Smooth muscle cell (in vitro differentiated cells): ENCODE measurements at regions not wholly inside any gene's neighbourhood (a gene's known extent, or its start where the extent isn't known, plus 50 kb on each side); places are given as distances from the start of the nearest gene placed in this dataset.

ENCODE experiments used
- DNase-seq: peaks from one replicate; lab custom pipeline; 2025; ENCODE audit not compliant: unreplicated experiment; lab: John Stamatoyannopoulos, UW
- H2AFZ ChIP-seq: fragments of 200-600 bp; sonication (generic); 2 replicates; pipeline ENCODE4 v1.6.0; 2016; ENCODE audit warnings: antibody characterized with exemption, low read depth, mild to moderate bottlenecking
- H3F3A ChIP-seq: fragments of 200-600 bp; sonication (generic); 2 replicates; pipeline ENCODE4 v1.6.0; 2017; ENCODE audit warnings: antibody characterized with exemption, low read depth
- H3K27ac ChIP-seq: fragments of 200-600 bp; sonication (generic); 2 replicates; pipeline ENCODE4 v1.5.1; 2016; ENCODE audit warnings: low read depth, mild to moderate bottlenecking
- H3K27me3 ChIP-seq: fragments of 200-600 bp; sonication (generic); 2 replicates; pipeline ENCODE4 v1.6.1; 2016; ENCODE audit warnings: low read depth, mild to moderate bottlenecking
- H3K36me3 ChIP-seq: fragments of 200-600 bp; sonication (generic); 2 replicates; pipeline ENCODE4 v1.5.1; 2016; ENCODE audit warnings: low read depth
- H3K4me1 ChIP-seq: fragments of 200-600 bp; sonication (generic); 2 replicates; pipeline ENCODE4 v1.5.1; 2016; ENCODE audit warnings: low read depth
- H3K4me2 ChIP-seq: fragments of 200-600 bp; sonication (generic); 2 replicates; pipeline ENCODE4 v1.6.0; 2016; ENCODE audit warnings: mild to moderate bottlenecking
- H3K4me3 ChIP-seq: fragments of 200-600 bp; sonication (generic); 2 replicates; pipeline ENCODE4 v1.5.1; 2016; ENCODE audit warnings: mild to moderate bottlenecking
- H3K79me2 ChIP-seq: fragments of 200-600 bp; sonication (generic); 2 replicates; pipeline ENCODE4 v1.6.0; 2016; ENCODE audit warnings: low read depth, mild to moderate bottlenecking
- H3K9ac ChIP-seq: fragments of 200-600 bp; sonication (generic); 2 replicates; pipeline ENCODE4 v1.6.0; 2016; ENCODE audit warnings: low read depth
- H3K9me3 ChIP-seq: fragments of 200-600 bp; sonication (generic); replicated peaks from 2 replicates; pipeline ENCODE4 v1.5.1; 2016; ENCODE audit warnings: low read depth
- H4K20me1 ChIP-seq: fragments of 200-600 bp; sonication (generic); 2 replicates; pipeline ENCODE4 v1.6.0; 2016; ENCODE audit warnings: low read depth
- WGBS: methylation state at CpG from one replicate; pipeline ENCODE4 v1.1.7; 2016; ENCODE audit warnings: low lambda C conversion rate; 5-methylcytosine and 5-hydroxymethylcytosine counted together
- TF ChIP-seq, protein P1 (sequence below): fragments of 200-600 bp; sonication (generic); IDR thresholded peaks from 2 replicates; pipeline ENCODE4 v1.5.1; 2017; ENCODE audit warnings: borderline replicate concordance, mild to moderate bottlenecking, antibody characterized with exemption; ENCODE audit not compliant: insufficient read depth, poor library complexity, severe bottlenecking

- H3K4me3 ChIP-seq: peak overlapping the region; percentile 13
- no peaks in the 10 kb centered on the region for H3K4me1 ChIP-seq
- H4K20me1 ChIP-seq: peaks cover 46% of the 10 kb centered on the region
- H3F3A ChIP-seq: no peaks in the 10 kb centered on the region
- H3K9me3 ChIP-seq: no peaks in the 10 kb centered on the region
- H3K27ac ChIP-seq: no peak overlapping the region
- no peaks in the 10 kb centered on the region for H3K79me2 ChIP-seq
- TF ChIP-seq, protein P1, sequence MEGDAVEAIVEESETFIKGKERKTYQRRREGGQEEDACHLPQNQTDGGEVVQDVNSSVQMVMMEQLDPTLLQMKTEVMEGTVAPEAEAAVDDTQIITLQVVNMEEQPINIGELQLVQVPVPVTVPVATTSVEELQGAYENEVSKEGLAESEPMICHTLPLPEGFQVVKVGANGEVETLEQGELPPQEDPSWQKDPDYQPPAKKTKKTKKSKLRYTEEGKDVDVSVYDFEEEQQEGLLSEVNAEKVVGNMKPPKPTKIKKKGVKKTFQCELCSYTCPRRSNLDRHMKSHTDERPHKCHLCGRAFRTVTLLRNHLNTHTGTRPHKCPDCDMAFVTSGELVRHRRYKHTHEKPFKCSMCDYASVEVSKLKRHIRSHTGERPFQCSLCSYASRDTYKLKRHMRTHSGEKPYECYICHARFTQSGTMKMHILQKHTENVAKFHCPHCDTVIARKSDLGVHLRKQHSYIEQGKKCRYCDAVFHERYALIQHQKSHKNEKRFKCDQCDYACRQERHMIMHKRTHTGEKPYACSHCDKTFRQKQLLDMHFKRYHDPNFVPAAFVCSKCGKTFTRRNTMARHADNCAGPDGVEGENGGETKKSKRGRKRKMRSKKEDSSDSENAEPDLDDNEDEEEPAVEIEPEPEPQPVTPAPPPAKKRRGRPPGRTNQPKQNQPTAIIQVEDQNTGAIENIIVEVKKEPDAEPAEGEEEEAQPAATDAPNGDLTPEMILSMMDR: no peak
- no peak overlapping the region for H2AFZ ChIP-seq
- WGBS: 11% methylated on average over 32 of the region's 74 CpGs
- no peaks in the 10 kb centered on the region for H3K36me3 ChIP-seq
- no peak for DNase-seq
- H3K9ac ChIP-seq: no peak overlapping the region
- peaks cover 56% of the 10 kb centered on the region for H3K27me3 ChIP-seq
- peak overlapping the region; percentile 65 for H3K4me2 ChIP-seq
Observed at GRCh38 chrX:2583194-2584162, 82.7 kb upstream of the DHRSX start.

DNA sequence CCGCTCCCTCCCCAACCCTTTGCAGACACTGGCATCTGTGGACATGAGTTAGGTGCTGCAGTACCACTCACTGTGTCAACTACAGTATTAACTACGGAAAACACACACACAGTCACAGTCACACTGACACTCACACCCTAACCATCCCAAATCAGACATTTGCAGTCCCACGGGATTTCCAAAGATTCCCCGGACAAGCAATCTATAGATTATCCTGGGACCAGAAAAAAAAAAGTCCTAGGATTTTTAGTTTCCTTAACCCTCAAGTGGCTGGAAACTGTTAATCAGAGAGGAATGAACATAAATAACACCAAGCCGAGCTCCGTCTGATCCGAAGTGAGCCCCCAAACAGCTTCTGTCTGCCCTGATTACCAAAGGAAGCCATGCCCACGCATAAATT, 81.9 kb upstream of the DHRSX start:
- H3F3A ChIP-seq: no peaks in the 10 kb centered on the region
- no peaks in the 10 kb centered on the region for H3K79me2 ChIP-seq
- no peak overlapping the region for H2AFZ ChIP-seq
- H3K4me3 ChIP-seq: no peak overlapping the region
- peaks cover 46% of the 10 kb centered on the region for H4K20me1 ChIP-seq
- WGBS: 42% methylated on average over 8 of the region's 8 CpGs
- no peak overlapping the region for H3K4me2 ChIP-seq
- TF ChIP-seq, protein P1: no peak
- H3K9ac ChIP-seq: no peak overlapping the region
- no peak overlapping the region for H3K27ac ChIP-seq
- no peaks in the 10 kb centered on the region for H3K36me3 ChIP-seq
- no peaks in the 10 kb centered on the region for H3K9me3 ChIP-seq
- no peaks in the 10 kb centered on the region for H3K4me1 ChIP-seq
- peaks cover 56% of the 10 kb centered on the region for H3K27me3 ChIP-seq
- no peak for DNase-seq

- Histone ChIP-seq H3K27me3 (peaks cover 48% of the 10 kb centered on the region), H3K4me2 (no peak overlapping the region), H3K36me3 (no peaks in the 10 kb centered on the region), H3K4me1 (no peaks in the 10 kb centered on the region), H3F3A (no peaks in the 10 kb centered on the region), H3K79me2 (no peaks in the 10 kb centered on the region), H3K27ac (no peak overlapping the region), H3K9me3 (no peaks in the 10 kb centered on the region), H3K4me3 (no peak overlapping the region), H2AFZ (no peak overlapping the region), H3K9ac (no peak overlapping the region), H4K20me1 (peaks cover 38% of the 10 kb centered on the region)
- TF ChIP-seq, protein P1: no peak
- 94% methylated on average over 4 of the region's 4 CpGs for WGBS
- no peak for DNase-seq
Observed at GRCh38 chrX:2581296-2581695, 80.5 kb upstream of the DHRSX start.
